Liver (tissue), 3 donors: ENCODE measurements at regions not wholly inside any gene's neighbourhood (a gene's known extent, or its start where the extent isn't known, plus 50 kb on each side); places are given as distances from the start of the nearest gene placed in this dataset.
"Not testable (repeated sequence)": the region's sequence is repeated elsewhere in the genome, so short reads cannot be mapped to it uniquely, and the experiment has no call there.

ENCODE experiments used
- ATF3 ChIP-seq: IDR thresholded peaks from 2 replicates; pipeline ENCODE4 v1.6.1; 2016; ENCODE audit warnings: antibody characterized with exemption
- CTCF ChIP-seq: fragments of 150-350 bp; IDR thresholded peaks from 2 replicates; pipeline ENCODE4 v1.5.1; 2017; ENCODE audit warnings: improper control_type of control experiment, low read depth, low read length; ENCODE audit not compliant: missing input control
- FOXA1 ChIP-seq: IDR thresholded peaks from 2 replicates; pipeline ENCODE4 v1.6.1; 2016; ENCODE audit warnings: antibody characterized with exemption
- GABPA ChIP-seq, 2 donors: IDR thresholded peaks in 1 of 2; conservative IDR thresholded peaks in 1 of 2; 2 replicates each; pipeline ENCODE4 v1.6.1; 2016; ENCODE audit warnings: antibody characterized with exemption in 2 of 2, mild to moderate bottlenecking in 1 of 2, moderate library complexity in 1 of 2
- JUND ChIP-seq, 2 donors: IDR thresholded peaks; 2 replicates each; pipeline ENCODE4 v1.6.1; 2016; ENCODE audit warnings: antibody characterized with exemption in 2 of 2
- NR2F2 ChIP-seq: IDR thresholded peaks from 2 replicates; pipeline ENCODE4 v1.6.1; 2016; ENCODE audit warnings: antibody characterized with exemption
- RAD21 ChIP-seq, 2 donors: IDR thresholded peaks; 2 replicates each; pipeline ENCODE4 v1.6.1; 2016; ENCODE audit warnings: antibody characterized with exemption in 2 of 2, mild to moderate bottlenecking in 2 of 2
- REST ChIP-seq: IDR thresholded peaks from 2 replicates; pipeline ENCODE4 v1.6.1; 2016; ENCODE audit warnings: antibody characterized with exemption, mild to moderate bottlenecking
- SP1 ChIP-seq: IDR thresholded peaks from 2 replicates; pipeline ENCODE4 v1.6.1; 2018; ENCODE audit warnings: antibody characterized with exemption, mild to moderate bottlenecking
- TAF1 ChIP-seq: conservative IDR thresholded peaks from 2 replicates; pipeline ENCODE4 v1.6.1; 2016; ENCODE audit warnings: antibody characterized with exemption, mild to moderate bottlenecking
- YY1 ChIP-seq: IDR thresholded peaks from 2 replicates; pipeline ENCODE4 v1.6.1; 2016; ENCODE audit warnings: antibody characterized with exemption, mild to moderate bottlenecking
- donor health status: healthy.
- donor health status: healthy.

GRCh38 chr22:49383909-49384308 lies 443.8 kb downstream of the BRD1 start:
- not testable (repeated sequence) for TF ChIP-seq CTCF; SP1; TAF1; RAD21 (IDR thresholded peaks at IDR 0.05); YY1; ATF3; GABPA (IDR thresholded peaks at IDR 0.05 in 1 of 2, conservative IDR thresholded peaks at IDR 0.05 in 1 of 2); NR2F2; REST; JUND (IDR thresholded peaks at IDR 0.05); FOXA1
